ENCODE measurements at regions not wholly inside any gene's neighbourhood (a gene's known extent, or its start where the extent isn't known, plus 50 kb on each side); places are given as distances from the start of the nearest gene placed in this dataset.

DNA sequence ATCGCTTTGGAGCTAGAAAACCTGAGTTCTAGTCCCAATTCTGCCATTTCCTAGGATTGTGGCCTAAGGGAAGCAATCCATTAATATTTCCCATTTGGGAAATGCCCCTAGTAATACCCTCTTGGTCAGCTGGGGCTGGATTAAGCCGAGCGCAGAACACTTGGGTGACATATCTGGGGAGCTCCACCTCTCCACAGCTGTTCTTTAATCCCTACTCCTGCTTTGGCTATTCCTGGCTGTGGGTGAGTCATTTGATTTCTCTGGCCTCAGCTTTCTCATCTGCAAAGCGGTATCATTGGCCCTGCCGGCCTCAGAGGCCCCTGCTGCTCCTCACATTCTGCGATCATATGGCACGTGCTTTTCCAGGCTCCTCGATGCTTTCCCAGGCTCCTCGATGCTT lies 108.3 kb downstream of the BUB3 start:
- TF ChIP-seq, protein P1, sequence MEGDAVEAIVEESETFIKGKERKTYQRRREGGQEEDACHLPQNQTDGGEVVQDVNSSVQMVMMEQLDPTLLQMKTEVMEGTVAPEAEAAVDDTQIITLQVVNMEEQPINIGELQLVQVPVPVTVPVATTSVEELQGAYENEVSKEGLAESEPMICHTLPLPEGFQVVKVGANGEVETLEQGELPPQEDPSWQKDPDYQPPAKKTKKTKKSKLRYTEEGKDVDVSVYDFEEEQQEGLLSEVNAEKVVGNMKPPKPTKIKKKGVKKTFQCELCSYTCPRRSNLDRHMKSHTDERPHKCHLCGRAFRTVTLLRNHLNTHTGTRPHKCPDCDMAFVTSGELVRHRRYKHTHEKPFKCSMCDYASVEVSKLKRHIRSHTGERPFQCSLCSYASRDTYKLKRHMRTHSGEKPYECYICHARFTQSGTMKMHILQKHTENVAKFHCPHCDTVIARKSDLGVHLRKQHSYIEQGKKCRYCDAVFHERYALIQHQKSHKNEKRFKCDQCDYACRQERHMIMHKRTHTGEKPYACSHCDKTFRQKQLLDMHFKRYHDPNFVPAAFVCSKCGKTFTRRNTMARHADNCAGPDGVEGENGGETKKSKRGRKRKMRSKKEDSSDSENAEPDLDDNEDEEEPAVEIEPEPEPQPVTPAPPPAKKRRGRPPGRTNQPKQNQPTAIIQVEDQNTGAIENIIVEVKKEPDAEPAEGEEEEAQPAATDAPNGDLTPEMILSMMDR (IDR thresholded peaks at IDR 0.05; ENCODE audit: extremely low read depth in 1 of 2, insufficient read depth in 1 of 2, low read depth in 1 of 2, low read length in 2 of 2), result no peak
- TF ChIP-seq POLR2A (IDR thresholded peaks at IDR 0.05; ENCODE audit: low read depth, low read length) (no peak), EZH2 (IDR thresholded peaks at IDR 0.05; ENCODE audit: borderline replicate concordance, low read depth, low read length, severe bottlenecking) (no peak), POLR2AphosphoS5 (IDR thresholded peaks at IDR 0.05; ENCODE audit: insufficient read depth, low read depth, low read length) (no peak), FOS (IDR thresholded peaks at IDR 0.05; ENCODE audit: borderline replicate concordance, insufficient read depth, low read length) (no peak), MAX (IDR thresholded peaks at IDR 0.05; ENCODE audit: insufficient read depth, insufficient read length) (no peak), GATA2 (IDR thresholded peaks at IDR 0.05; ENCODE audit: insufficient read depth, insufficient read length, low read depth, low read length) (no peak), JUN (IDR thresholded peaks at IDR 0.05; ENCODE audit: borderline replicate concordance, insufficient read depth, insufficient read length, low read depth) (no peak), MYC (IDR thresholded peaks at IDR 0.05; ENCODE audit: low read depth, low read length) (no peak)
